H9 (cell line): ENCODE measurements at regions not wholly inside any gene's neighbourhood (a gene's known extent, or its start where the extent isn't known, plus 50 kb on each side); places are given as distances from the start of the nearest gene placed in this dataset.

Experiments
- DNase-seq: peaks from one replicate; pipeline ENCODE4 v3.0.0-alpha.2; 2017
- H2AFZ ChIP-seq: one replicate; pipeline ENCODE4 v1.6.1; 2013; ENCODE audit warnings: mild to moderate bottlenecking, low read length, control low read depth, moderate library complexity
- H2AK5ac ChIP-seq: 2 replicates; pipeline ENCODE4 v1.6.1; 2013; ENCODE audit warnings: low read length, control low read depth, mixed read lengths; ENCODE audit not compliant: insufficient read length
- H2BK120ac ChIP-seq: one replicate; pipeline ENCODE4 v1.6.1; 2013; ENCODE audit warnings: low read depth, mild to moderate bottlenecking, low read length, control low read depth, inconsistent platforms; ENCODE audit not compliant: poor library complexity, severe bottlenecking
- H2BK12ac ChIP-seq: 2 replicates; pipeline ENCODE4 v1.6.1; 2013; ENCODE audit warnings: low read length, control low read depth, mixed read lengths, low read depth; ENCODE audit not compliant: insufficient read length
- H2BK15ac ChIP-seq: 2 replicates; pipeline ENCODE4 v1.6.1; 2013; ENCODE audit warnings: low read depth, low read length, control low read depth
- H2BK20ac ChIP-seq: one replicate; pipeline ENCODE4 v1.6.1; 2013; ENCODE audit warnings: low read depth, mild to moderate bottlenecking, low read length, control low read depth, inconsistent platforms; ENCODE audit not compliant: poor library complexity, severe bottlenecking
- H2BK5ac ChIP-seq: 2 replicates; pipeline ENCODE4 v1.6.1; 2013; ENCODE audit warnings: low read length, control low read depth, mixed read lengths; ENCODE audit not compliant: insufficient read length
- H3K14ac ChIP-seq: 2 replicates; pipeline ENCODE4 v1.6.1; 2013; ENCODE audit warnings: low read length, control low read depth; ENCODE audit not compliant: insufficient read depth
- H3K18ac ChIP-seq: 2 replicates; pipeline ENCODE4 v1.6.1; 2013; ENCODE audit warnings: low read depth, mild to moderate bottlenecking, mixed read lengths, low read length, control low read depth; ENCODE audit not compliant: insufficient read length
- H3K23ac ChIP-seq: 2 replicates; pipeline ENCODE4 v1.6.1; 2013; ENCODE audit warnings: low read length, control low read depth, mixed read lengths, low read depth; ENCODE audit not compliant: insufficient read length
- H3K23me2 ChIP-seq: 2 replicates; pipeline ENCODE4 v1.6.1; 2013; ENCODE audit warnings: low read depth, mild to moderate bottlenecking, mixed read lengths, low read length, control low read depth; ENCODE audit not compliant: insufficient read length, poor library complexity, severe bottlenecking
- H3K27ac ChIP-seq: 2 replicates; pipeline ENCODE4 v1.5.1; 2013; ENCODE audit warnings: low read length, control low read depth, mixed read lengths, low read depth; ENCODE audit not compliant: insufficient read length
- H3K27me3 ChIP-seq: 2 replicates; pipeline ENCODE4 v1.6.1; 2013; ENCODE audit warnings: low read length, control low read depth, inconsistent platforms; ENCODE audit not compliant: insufficient read depth
- H3K4ac ChIP-seq: 2 replicates; pipeline ENCODE4 v1.6.1; 2013; ENCODE audit warnings: low read depth, mild to moderate bottlenecking, control low read depth, inconsistent platforms, low read length, moderate library complexity
- H3K4me1 ChIP-seq: 2 replicates; pipeline ENCODE4 v1.6.1; 2013; ENCODE audit warnings: low read length, control low read depth, inconsistent platforms; ENCODE audit not compliant: insufficient read depth
- H3K4me2 ChIP-seq: 2 replicates; pipeline ENCODE4 v1.6.1; 2013; ENCODE audit warnings: low read length, control low read depth, mixed read lengths; ENCODE audit not compliant: insufficient read length, insufficient read depth
- H3K56ac ChIP-seq: 2 replicates; pipeline ENCODE4 v1.6.1; 2013; ENCODE audit warnings: low read depth, mild to moderate bottlenecking, mixed read lengths, low read length, control low read depth; ENCODE audit not compliant: insufficient read length
- H3K79me1 ChIP-seq: 2 replicates; pipeline ENCODE4 v1.6.1; 2013; ENCODE audit warnings: low read depth, mild to moderate bottlenecking, moderate library complexity, low read length, control low read depth, inconsistent platforms; ENCODE audit not compliant: insufficient read depth, poor library complexity, severe bottlenecking
- H3K79me2 ChIP-seq: 2 replicates; pipeline ENCODE4 v1.6.1; 2013; ENCODE audit warnings: low read length, control low read depth, inconsistent platforms; ENCODE audit not compliant: insufficient read depth
- H3K9ac ChIP-seq: 2 replicates; pipeline ENCODE4 v1.6.1; 2013; ENCODE audit warnings: low read length, control low read depth, mixed read lengths; ENCODE audit not compliant: insufficient read length; ENCODE audit errors: extremely low read depth
- H3K9me3 ChIP-seq: one replicate; pipeline ENCODE4 v1.6.1; 2013; ENCODE audit warnings: low read depth, low read length, inconsistent platforms; ENCODE audit not compliant: control insufficient read depth
- H3T11ph ChIP-seq: one replicate; pipeline ENCODE4 v1.6.1; 2013; ENCODE audit warnings: mild to moderate bottlenecking, low read length, control low read depth, inconsistent platforms
- H4K20me1 ChIP-seq: one replicate; pipeline ENCODE4 v1.6.1; 2013; ENCODE audit not compliant: control insufficient read depth, insufficient read length, insufficient read depth
- H4K5ac ChIP-seq: 2 replicates; pipeline ENCODE4 v1.6.1; 2013; ENCODE audit warnings: low read depth, mild to moderate bottlenecking, mixed read lengths, low read length, control low read depth; ENCODE audit not compliant: insufficient read length
- H4K8ac ChIP-seq: replicated peaks from 2 replicates; pipeline ENCODE4 v1.6.1; 2013; ENCODE audit warnings: low read length, control low read depth, mixed read lengths, low read depth; ENCODE audit not compliant: insufficient read length
- H4K91ac ChIP-seq: 2 replicates; pipeline ENCODE4 v1.6.1; 2013; ENCODE audit warnings: low read depth, mild to moderate bottlenecking, moderate library complexity, mixed read lengths, low read length, control low read depth; ENCODE audit not compliant: insufficient read length
- H3K27ac Mint-ChIP-seq, 3 experiments: 2 replicates in 2 of 3; 3 replicates in 1 of 3; pipeline ENCODE4 v1.8.0; 2020 to 2021; ENCODE audit warnings: mixed read lengths in 3 of 3, mild to moderate bottlenecking in 1 of 3, moderate library complexity in 1 of 3
- H3K27me3 Mint-ChIP-seq: 2 replicates; pipeline ENCODE4 v1.8.0; 2021; ENCODE audit warnings: low read depth, mild to moderate bottlenecking, moderate library complexity, mixed read lengths
- H3K36me3 Mint-ChIP-seq, 3 experiments: 2 replicates in 2 of 3; 3 replicates in 1 of 3; pipeline ENCODE4 v1.8.0; 2020 to 2021; ENCODE audit warnings: low read depth in 3 of 3, mixed read lengths in 3 of 3; ENCODE audit not compliant: insufficient read depth in 1 of 3
- H3K4me1 Mint-ChIP-seq, 2 experiments: 2 replicates each; pipeline ENCODE4 v1.8.0; 2020; ENCODE audit warnings: mixed read lengths in 2 of 2
- H3K4me3 Mint-ChIP-seq, 2 experiments: 2 replicates in 1 of 2; 3 replicates in 1 of 2; pipeline ENCODE4 v1.8.0; 2020 to 2021; ENCODE audit warnings: mild to moderate bottlenecking in 2 of 2, mixed read lengths in 2 of 2, moderate library complexity in 1 of 2
- H3K9me3 Mint-ChIP-seq, 2 experiments: 2 replicates in 1 of 2; 3 replicates in 1 of 2; pipeline ENCODE4 v1.8.0; 2020; ENCODE audit warnings: mild to moderate bottlenecking in 2 of 2, mixed read lengths in 2 of 2, moderate library complexity in 1 of 2
- TF ChIP-seq, protein P1 (sequence below): fragments of 200-600 bp; sonication (generic); conservative IDR thresholded peaks from 3 replicates; pipeline ENCODE4 v1.8.0; 2021; ENCODE audit warnings: antibody characterized with exemption, mild to moderate bottlenecking

GRCh38 chr2:35989040-35989439, 366.5 kb upstream of the CRIM1 start:
- no peak overlapping the region for H3K9ac ChIP-seq
- H3K4me3 Mint-ChIP-seq = no peak overlapping the region

More at GRCh38 chr2:35989040-35989439, 366.5 kb upstream of the CRIM1 start:
- Histone ChIP-seq H3K27me3 (no peaks in the 10 kb centered on the region), H2BK5ac (no peak overlapping the region), H3K4me2 (no peak overlapping the region), H2BK12ac (no peak overlapping the region), H2AFZ (no peak overlapping the region), H3K23me2 (no peaks in the 10 kb centered on the region), H3K23ac (no peak overlapping the region), H2BK15ac (no peak overlapping the region), H3T11ph (no peak overlapping the region), H2AK5ac (no peak overlapping the region), H4K20me1 (no peaks in the 10 kb centered on the region), H4K91ac (no peak overlapping the region), H4K8ac (no peak overlapping the region), H2BK20ac (no peak overlapping the region), H3K79me1 (no peaks in the 10 kb centered on the region), H3K4ac (no peak overlapping the region), H3K79me2 (no peaks in the 10 kb centered on the region), H3K4me1 (no peaks in the 10 kb centered on the region), H3K14ac (no peak overlapping the region), H3K56ac (no peak overlapping the region), H4K5ac (no peak overlapping the region), H3K9me3 (no peaks in the 10 kb centered on the region), H2BK120ac (no peak overlapping the region), H3K18ac (no peak overlapping the region), H3K27ac (no peak overlapping the region)
- H3K4me1 Mint-ChIP-seq = peaks cover 5% of the 10 kb centered on the region in 2 experiments
- H3K36me3 Mint-ChIP-seq = peaks cover 0 to 6% (median 2%) of the 10 kb centered on the region in 3 experiments; a peak in 3 of 7 replicates
- TF ChIP-seq, protein P1, sequence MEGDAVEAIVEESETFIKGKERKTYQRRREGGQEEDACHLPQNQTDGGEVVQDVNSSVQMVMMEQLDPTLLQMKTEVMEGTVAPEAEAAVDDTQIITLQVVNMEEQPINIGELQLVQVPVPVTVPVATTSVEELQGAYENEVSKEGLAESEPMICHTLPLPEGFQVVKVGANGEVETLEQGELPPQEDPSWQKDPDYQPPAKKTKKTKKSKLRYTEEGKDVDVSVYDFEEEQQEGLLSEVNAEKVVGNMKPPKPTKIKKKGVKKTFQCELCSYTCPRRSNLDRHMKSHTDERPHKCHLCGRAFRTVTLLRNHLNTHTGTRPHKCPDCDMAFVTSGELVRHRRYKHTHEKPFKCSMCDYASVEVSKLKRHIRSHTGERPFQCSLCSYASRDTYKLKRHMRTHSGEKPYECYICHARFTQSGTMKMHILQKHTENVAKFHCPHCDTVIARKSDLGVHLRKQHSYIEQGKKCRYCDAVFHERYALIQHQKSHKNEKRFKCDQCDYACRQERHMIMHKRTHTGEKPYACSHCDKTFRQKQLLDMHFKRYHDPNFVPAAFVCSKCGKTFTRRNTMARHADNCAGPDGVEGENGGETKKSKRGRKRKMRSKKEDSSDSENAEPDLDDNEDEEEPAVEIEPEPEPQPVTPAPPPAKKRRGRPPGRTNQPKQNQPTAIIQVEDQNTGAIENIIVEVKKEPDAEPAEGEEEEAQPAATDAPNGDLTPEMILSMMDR = no peak
- H3K27me3 Mint-ChIP-seq = no peaks in the 10 kb centered on the region
- no peaks in the 10 kb centered on the region; a peak in 1 of 5 replicates for H3K9me3 Mint-ChIP-seq
- no peak overlapping the region for H3K27ac Mint-ChIP-seq
- DNase-seq = no peak
